H9 (cell line): ENCODE measurements at regions not wholly inside any gene's neighbourhood (a gene's known extent, or its start where the extent isn't known, plus 50 kb on each side); places are given as distances from the start of the nearest gene placed in this dataset.

Experiments used
- DNase-seq: peaks from one replicate; pipeline ENCODE4 v3.0.0-alpha.2; 2017
- H2AFZ ChIP-seq: one replicate; pipeline ENCODE4 v1.6.1; 2013; ENCODE audit warnings: mild to moderate bottlenecking, low read length, control low read depth, moderate library complexity
- H2AK5ac ChIP-seq: 2 replicates; pipeline ENCODE4 v1.6.1; 2013; ENCODE audit warnings: low read length, control low read depth, mixed read lengths; ENCODE audit not compliant: insufficient read length
- H2BK120ac ChIP-seq: one replicate; pipeline ENCODE4 v1.6.1; 2013; ENCODE audit warnings: low read depth, mild to moderate bottlenecking, low read length, control low read depth, inconsistent platforms; ENCODE audit not compliant: poor library complexity, severe bottlenecking
- H2BK12ac ChIP-seq: 2 replicates; pipeline ENCODE4 v1.6.1; 2013; ENCODE audit warnings: low read length, control low read depth, mixed read lengths, low read depth; ENCODE audit not compliant: insufficient read length
- H2BK15ac ChIP-seq: 2 replicates; pipeline ENCODE4 v1.6.1; 2013; ENCODE audit warnings: low read depth, low read length, control low read depth
- H2BK20ac ChIP-seq: one replicate; pipeline ENCODE4 v1.6.1; 2013; ENCODE audit warnings: low read depth, mild to moderate bottlenecking, low read length, control low read depth, inconsistent platforms; ENCODE audit not compliant: poor library complexity, severe bottlenecking
- H2BK5ac ChIP-seq: 2 replicates; pipeline ENCODE4 v1.6.1; 2013; ENCODE audit warnings: low read length, control low read depth, mixed read lengths; ENCODE audit not compliant: insufficient read length
- H3K14ac ChIP-seq: 2 replicates; pipeline ENCODE4 v1.6.1; 2013; ENCODE audit warnings: low read length, control low read depth; ENCODE audit not compliant: insufficient read depth
- H3K18ac ChIP-seq: 2 replicates; pipeline ENCODE4 v1.6.1; 2013; ENCODE audit warnings: low read depth, mild to moderate bottlenecking, mixed read lengths, low read length, control low read depth; ENCODE audit not compliant: insufficient read length
- H3K23ac ChIP-seq: 2 replicates; pipeline ENCODE4 v1.6.1; 2013; ENCODE audit warnings: low read length, control low read depth, mixed read lengths, low read depth; ENCODE audit not compliant: insufficient read length
- H3K23me2 ChIP-seq: 2 replicates; pipeline ENCODE4 v1.6.1; 2013; ENCODE audit warnings: low read depth, mild to moderate bottlenecking, mixed read lengths, low read length, control low read depth; ENCODE audit not compliant: insufficient read length, poor library complexity, severe bottlenecking
- H3K27ac ChIP-seq: 2 replicates; pipeline ENCODE4 v1.5.1; 2013; ENCODE audit warnings: low read length, control low read depth, mixed read lengths, low read depth; ENCODE audit not compliant: insufficient read length
- H3K27me3 ChIP-seq: 2 replicates; pipeline ENCODE4 v1.6.1; 2013; ENCODE audit warnings: low read length, control low read depth, inconsistent platforms; ENCODE audit not compliant: insufficient read depth
- H3K4ac ChIP-seq: 2 replicates; pipeline ENCODE4 v1.6.1; 2013; ENCODE audit warnings: low read depth, mild to moderate bottlenecking, control low read depth, inconsistent platforms, low read length, moderate library complexity
- H3K4me1 ChIP-seq: 2 replicates; pipeline ENCODE4 v1.6.1; 2013; ENCODE audit warnings: low read length, control low read depth, inconsistent platforms; ENCODE audit not compliant: insufficient read depth
- H3K4me2 ChIP-seq: 2 replicates; pipeline ENCODE4 v1.6.1; 2013; ENCODE audit warnings: low read length, control low read depth, mixed read lengths; ENCODE audit not compliant: insufficient read length, insufficient read depth
- H3K56ac ChIP-seq: 2 replicates; pipeline ENCODE4 v1.6.1; 2013; ENCODE audit warnings: low read depth, mild to moderate bottlenecking, mixed read lengths, low read length, control low read depth; ENCODE audit not compliant: insufficient read length
- H3K79me1 ChIP-seq: 2 replicates; pipeline ENCODE4 v1.6.1; 2013; ENCODE audit warnings: low read depth, mild to moderate bottlenecking, moderate library complexity, low read length, control low read depth, inconsistent platforms; ENCODE audit not compliant: insufficient read depth, poor library complexity, severe bottlenecking
- H3K79me2 ChIP-seq: 2 replicates; pipeline ENCODE4 v1.6.1; 2013; ENCODE audit warnings: low read length, control low read depth, inconsistent platforms; ENCODE audit not compliant: insufficient read depth
- H3K9ac ChIP-seq: 2 replicates; pipeline ENCODE4 v1.6.1; 2013; ENCODE audit warnings: low read length, control low read depth, mixed read lengths; ENCODE audit not compliant: insufficient read length; ENCODE audit errors: extremely low read depth
- H3K9me3 ChIP-seq: one replicate; pipeline ENCODE4 v1.6.1; 2013; ENCODE audit warnings: low read depth, low read length, inconsistent platforms; ENCODE audit not compliant: control insufficient read depth
- H3T11ph ChIP-seq: one replicate; pipeline ENCODE4 v1.6.1; 2013; ENCODE audit warnings: mild to moderate bottlenecking, low read length, control low read depth, inconsistent platforms
- H4K20me1 ChIP-seq: one replicate; pipeline ENCODE4 v1.6.1; 2013; ENCODE audit not compliant: control insufficient read depth, insufficient read length, insufficient read depth
- H4K5ac ChIP-seq: 2 replicates; pipeline ENCODE4 v1.6.1; 2013; ENCODE audit warnings: low read depth, mild to moderate bottlenecking, mixed read lengths, low read length, control low read depth; ENCODE audit not compliant: insufficient read length
- H4K8ac ChIP-seq: replicated peaks from 2 replicates; pipeline ENCODE4 v1.6.1; 2013; ENCODE audit warnings: low read length, control low read depth, mixed read lengths, low read depth; ENCODE audit not compliant: insufficient read length
- H4K91ac ChIP-seq: 2 replicates; pipeline ENCODE4 v1.6.1; 2013; ENCODE audit warnings: low read depth, mild to moderate bottlenecking, moderate library complexity, mixed read lengths, low read length, control low read depth; ENCODE audit not compliant: insufficient read length
- H3K27ac Mint-ChIP-seq, 3 experiments: 2 replicates in 2 of 3; 3 replicates in 1 of 3; pipeline ENCODE4 v1.8.0; 2020 to 2021; ENCODE audit warnings: mixed read lengths in 3 of 3, mild to moderate bottlenecking in 1 of 3, moderate library complexity in 1 of 3
- H3K27me3 Mint-ChIP-seq: 2 replicates; pipeline ENCODE4 v1.8.0; 2021; ENCODE audit warnings: low read depth, mild to moderate bottlenecking, moderate library complexity, mixed read lengths
- H3K36me3 Mint-ChIP-seq, 3 experiments: 2 replicates in 2 of 3; 3 replicates in 1 of 3; pipeline ENCODE4 v1.8.0; 2020 to 2021; ENCODE audit warnings: low read depth in 3 of 3, mixed read lengths in 3 of 3; ENCODE audit not compliant: insufficient read depth in 1 of 3
- H3K4me1 Mint-ChIP-seq, 2 experiments: 2 replicates each; pipeline ENCODE4 v1.8.0; 2020; ENCODE audit warnings: mixed read lengths in 2 of 2
- H3K4me3 Mint-ChIP-seq, 2 experiments: 2 replicates in 1 of 2; 3 replicates in 1 of 2; pipeline ENCODE4 v1.8.0; 2020 to 2021; ENCODE audit warnings: mild to moderate bottlenecking in 2 of 2, mixed read lengths in 2 of 2, moderate library complexity in 1 of 2
- H3K9me3 Mint-ChIP-seq, 2 experiments: 2 replicates in 1 of 2; 3 replicates in 1 of 2; pipeline ENCODE4 v1.8.0; 2020; ENCODE audit warnings: mild to moderate bottlenecking in 2 of 2, mixed read lengths in 2 of 2, moderate library complexity in 1 of 2
- WGBS: extraction: QIAGEN DNeasy Blood & Tissue Kit; methylation state at CpG from one replicate; pipeline ENCODE4 v1.1.7; 2013; ENCODE audit warnings: missing lambda C conversion rate, low lambda C conversion rate, mixed read lengths; ENCODE audit not compliant: insufficient read length; ENCODE audit errors: extremely low coverage; 5-methylcytosine and 5-hydroxymethylcytosine counted together
- TF ChIP-seq, protein P1 (sequence below): fragments of 200-600 bp; sonication (generic); conservative IDR thresholded peaks from 3 replicates; pipeline ENCODE4 v1.8.0; 2021; ENCODE audit warnings: antibody characterized with exemption, mild to moderate bottlenecking

DNA sequence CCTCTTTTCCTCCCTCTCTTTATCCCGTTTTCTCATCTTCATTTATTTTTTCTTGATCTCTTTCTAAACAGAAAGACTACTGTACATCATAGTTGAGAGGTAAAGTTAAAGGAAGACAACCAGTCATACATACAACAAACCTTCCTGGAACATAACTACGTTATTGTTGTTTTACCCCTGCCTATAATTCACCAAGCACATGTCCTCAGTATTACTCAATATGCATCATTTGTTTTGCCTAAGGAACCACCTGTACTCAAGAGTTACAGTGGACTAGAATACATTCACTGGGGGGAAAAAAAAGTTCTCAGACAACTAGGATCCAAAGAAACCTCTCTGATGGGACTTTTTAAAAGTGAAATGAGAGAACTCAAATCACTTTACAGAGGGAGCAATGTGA lies 344.7 kb upstream of the RBMS3 start:
- Histone ChIP-seq H3T11ph (no peak overlapping the region), H3K23me2 (no peaks in the 10 kb centered on the region), H2BK20ac (no peak overlapping the region), H4K8ac (no peak overlapping the region), H2AFZ (no peak overlapping the region), H4K20me1 (no peaks in the 10 kb centered on the region), H2BK120ac (no peak overlapping the region), H3K4ac (no peak overlapping the region), H2BK15ac (no peak overlapping the region), H3K9ac (no peak overlapping the region), H3K18ac (no peak overlapping the region), H3K27ac (no peak overlapping the region), H3K27me3 (no peaks in the 10 kb centered on the region), H2BK5ac (no peak overlapping the region), H3K9me3 (no peaks in the 10 kb centered on the region), H3K23ac (no peak overlapping the region), H3K56ac (no peak overlapping the region), H3K79me2 (no peaks in the 10 kb centered on the region), H3K79me1 (no peaks in the 10 kb centered on the region), H3K4me2 (no peak overlapping the region), H3K14ac (no peak overlapping the region), H4K91ac (no peak overlapping the region), H2BK12ac (no peak overlapping the region), H3K4me1 (no peaks in the 10 kb centered on the region), H2AK5ac (no peak overlapping the region), H4K5ac (no peak overlapping the region)
- Mint-ChIP-seq H3K27me3 (no peaks in the 10 kb centered on the region), H3K27ac (no peak overlapping the region), H3K4me1 (no peaks in the 10 kb centered on the region), H3K36me3 (no peaks in the 10 kb centered on the region; a peak in 1 of 7 replicates), H3K4me3 (no peak overlapping the region), H3K9me3 (no peaks in the 10 kb centered on the region)
- no peak for DNase-seq
- TF ChIP-seq, protein P1, sequence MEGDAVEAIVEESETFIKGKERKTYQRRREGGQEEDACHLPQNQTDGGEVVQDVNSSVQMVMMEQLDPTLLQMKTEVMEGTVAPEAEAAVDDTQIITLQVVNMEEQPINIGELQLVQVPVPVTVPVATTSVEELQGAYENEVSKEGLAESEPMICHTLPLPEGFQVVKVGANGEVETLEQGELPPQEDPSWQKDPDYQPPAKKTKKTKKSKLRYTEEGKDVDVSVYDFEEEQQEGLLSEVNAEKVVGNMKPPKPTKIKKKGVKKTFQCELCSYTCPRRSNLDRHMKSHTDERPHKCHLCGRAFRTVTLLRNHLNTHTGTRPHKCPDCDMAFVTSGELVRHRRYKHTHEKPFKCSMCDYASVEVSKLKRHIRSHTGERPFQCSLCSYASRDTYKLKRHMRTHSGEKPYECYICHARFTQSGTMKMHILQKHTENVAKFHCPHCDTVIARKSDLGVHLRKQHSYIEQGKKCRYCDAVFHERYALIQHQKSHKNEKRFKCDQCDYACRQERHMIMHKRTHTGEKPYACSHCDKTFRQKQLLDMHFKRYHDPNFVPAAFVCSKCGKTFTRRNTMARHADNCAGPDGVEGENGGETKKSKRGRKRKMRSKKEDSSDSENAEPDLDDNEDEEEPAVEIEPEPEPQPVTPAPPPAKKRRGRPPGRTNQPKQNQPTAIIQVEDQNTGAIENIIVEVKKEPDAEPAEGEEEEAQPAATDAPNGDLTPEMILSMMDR: no peak
- 100% methylated on average over 1 of the region's 2 CpGs for WGBS
